IPS DF 4.7 (cell line): ENCODE measurements at regions not wholly inside any gene's neighbourhood (a gene's known extent, or its start where the extent isn't known, plus 50 kb on each side); places are given as distances from the start of the nearest gene placed in this dataset.

Source experiments
- DNase-seq: peaks from one replicate; pipeline ENCODE4 v3.0.0-alpha.2; 2013; ENCODE audit warnings: low spot score; ENCODE audit errors: extremely low read depth

DNA sequence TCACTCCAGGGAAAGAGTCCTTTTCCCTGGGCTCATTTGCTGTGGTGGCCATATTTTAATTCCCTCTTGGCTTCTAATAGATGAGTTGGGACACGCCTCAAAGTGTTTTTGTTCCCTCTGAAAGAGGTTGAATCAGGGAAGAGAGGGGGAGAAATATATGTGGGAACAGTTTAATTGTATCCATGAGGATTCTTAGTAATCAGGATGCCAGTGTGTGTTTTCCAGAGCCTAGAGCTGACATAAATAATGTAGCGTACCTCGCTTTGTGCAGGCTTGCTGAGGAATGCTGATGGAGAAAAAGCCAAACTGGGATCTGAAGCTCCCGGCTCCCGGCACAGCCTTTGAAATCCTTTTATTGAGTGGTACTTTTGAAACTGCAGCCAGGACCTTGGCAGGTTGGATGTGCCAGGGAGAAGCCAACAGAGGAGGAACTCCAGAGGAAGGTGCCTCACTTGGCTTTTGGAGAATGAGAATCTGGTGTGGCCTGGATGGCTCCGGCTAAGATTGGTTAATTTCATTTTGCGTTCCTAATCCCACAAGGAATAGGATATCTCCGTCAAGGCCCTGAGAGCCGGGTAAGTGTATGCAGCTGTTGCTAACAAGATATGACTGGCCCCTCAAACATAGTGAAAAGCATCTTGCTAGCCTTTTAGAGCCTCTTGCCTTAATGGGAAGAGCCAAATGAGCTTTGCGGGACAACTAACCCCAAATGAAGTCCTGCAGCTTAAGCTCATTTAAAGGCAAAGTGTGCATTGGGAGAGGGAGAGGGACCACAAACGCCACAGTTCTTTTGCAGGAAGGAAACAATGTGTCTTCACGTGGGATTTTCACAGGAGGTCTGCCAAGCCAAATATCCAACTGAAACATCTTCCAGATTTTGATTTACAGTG, 471.1 kb upstream of the WWC1 start:
- no peak for DNase-seq

DNA sequence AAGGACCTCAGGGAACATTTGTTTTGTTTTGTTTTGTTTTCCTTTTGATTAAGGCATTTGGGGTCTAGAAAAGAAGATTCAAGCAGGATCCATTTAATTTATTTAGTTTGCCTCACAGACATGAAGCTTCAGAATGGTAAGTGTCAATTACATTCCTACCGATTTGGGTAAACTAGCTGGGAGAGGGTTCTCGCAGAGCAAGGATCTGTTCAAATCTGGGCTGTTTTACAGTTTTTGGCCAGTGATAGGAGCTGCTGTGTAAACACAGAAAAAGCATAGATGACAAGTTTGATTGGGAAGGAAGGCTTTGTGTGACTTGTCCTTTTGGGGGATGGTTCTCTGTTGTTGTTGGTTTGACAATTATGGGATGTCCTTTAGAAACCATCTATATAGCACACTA, 470.3 kb upstream of the WWC1 start:
- DNase-seq = no peak

GRCh38 chr5:167821669-167822068, 469.8 kb upstream of the WWC1 start:
- no peak for DNase-seq

- DNase-seq = no peak
Measured at GRCh38 chr5:167822241-167822640, 469.2 kb upstream of the WWC1 start.

DNA sequence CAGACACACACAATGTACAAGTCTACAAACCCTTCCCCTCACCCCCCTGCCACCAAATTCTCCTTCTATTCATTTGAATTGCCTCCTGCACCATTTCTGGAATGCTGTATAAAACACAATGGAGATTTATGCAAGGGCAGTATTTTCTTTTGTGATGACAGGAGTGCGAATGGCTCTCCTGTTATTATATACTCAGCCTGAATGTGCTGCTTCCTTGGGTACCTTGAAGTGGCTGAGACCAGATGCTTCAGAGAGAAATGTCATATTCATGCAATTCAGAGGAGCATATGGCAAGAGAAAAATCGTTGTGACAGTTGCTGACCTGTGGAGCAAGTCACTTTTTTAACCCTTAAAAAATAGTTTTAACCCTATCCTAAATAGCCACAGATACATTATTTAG, 468.0 kb upstream of the WWC1 start:
- DNase-seq = no peak

DNA sequence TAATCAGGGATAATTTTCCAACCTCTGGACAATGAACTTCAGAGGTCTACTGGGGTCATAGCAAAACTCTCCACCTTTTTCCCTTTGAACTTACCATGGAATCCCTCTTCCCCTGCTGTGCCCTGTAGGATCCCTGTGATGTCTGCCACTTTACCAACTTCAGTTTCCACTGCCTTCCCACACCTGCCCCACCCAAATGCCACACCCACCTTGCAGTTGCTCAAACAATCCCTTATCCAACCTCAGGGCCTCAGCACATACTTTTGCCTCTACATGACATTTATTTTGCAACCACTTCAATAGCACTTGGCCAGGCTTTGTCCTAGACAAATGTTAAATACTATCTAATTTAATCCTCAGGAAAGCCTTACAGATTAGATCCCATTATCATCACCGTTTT, 463.7 kb upstream of the WWC1 start:
- DNase-seq = no peak

- DNase-seq = no peak
Measured at GRCh38 chr5:167831754-167832504, 459.5 kb upstream of the WWC1 start.

DNA sequence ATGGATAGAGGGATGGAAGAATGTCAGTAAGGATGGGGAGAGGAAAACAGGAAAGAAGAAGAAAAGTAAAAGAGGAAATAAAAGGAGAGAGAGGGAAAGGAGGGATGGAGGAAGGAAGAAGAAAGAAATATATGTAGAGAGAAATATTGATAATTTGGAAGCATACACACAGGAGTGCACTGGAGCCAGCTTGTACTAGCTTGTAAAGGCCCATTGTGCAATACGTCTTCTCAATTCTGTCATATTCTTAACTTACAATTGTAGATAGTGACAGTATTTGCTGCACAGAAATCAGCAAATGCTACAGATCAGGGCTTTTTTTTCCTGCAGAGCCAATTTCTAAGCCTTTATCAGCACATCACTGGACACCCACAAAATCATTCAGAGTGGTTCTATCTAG, 458.8 kb upstream of the WWC1 start:
- no peak for DNase-seq

- DNase-seq = no peak
Measured at GRCh38 chr5:167833456-167833855, 458.0 kb upstream of the WWC1 start.

DNA sequence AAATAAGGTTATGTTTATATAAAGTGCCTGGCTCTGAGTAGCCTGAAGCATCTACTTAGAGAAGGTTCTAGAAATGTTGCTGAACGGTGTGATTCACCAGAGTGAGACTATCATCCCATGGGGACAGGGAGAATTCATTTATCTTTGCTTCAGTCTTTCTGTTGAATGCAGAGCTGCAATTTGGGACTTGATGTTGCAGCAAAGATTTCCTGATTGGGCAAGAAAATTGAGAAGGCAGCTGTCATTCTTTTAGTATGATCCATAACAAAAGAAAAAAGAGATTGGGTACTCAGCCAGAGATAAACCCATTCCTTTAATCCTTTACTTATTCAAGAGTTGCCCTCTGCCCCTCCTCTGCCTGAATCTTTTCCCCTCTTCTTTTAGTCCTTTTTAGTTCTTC, 456.3 kb upstream of the WWC1 start:
- DNase-seq = no peak

- DNase-seq = no peak
Measured at GRCh38 chr5:167837127-167837526, 454.3 kb upstream of the WWC1 start.

DNA sequence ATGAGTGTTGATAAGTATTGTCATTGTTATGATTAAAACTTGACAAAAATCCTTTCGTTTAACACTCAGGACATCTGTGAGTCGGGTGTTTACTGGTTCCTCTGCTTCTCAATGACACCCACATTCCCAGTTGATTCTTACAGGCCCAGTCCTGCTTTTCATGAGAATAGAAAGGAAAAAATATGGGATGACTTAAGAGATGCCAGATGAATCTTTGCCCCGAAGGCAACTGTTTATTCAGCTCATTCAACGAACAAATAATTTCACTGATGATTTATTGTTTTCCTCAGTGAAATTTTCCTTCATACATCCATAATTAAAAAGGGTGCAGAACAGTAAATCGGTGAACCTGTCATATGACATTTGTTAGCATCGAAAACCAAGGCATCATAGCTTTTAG, 452.4 kb upstream of the WWC1 start:
- no peak for DNase-seq

- DNase-seq = no peak
Measured at GRCh38 chr5:167840527-167841130, 450.8 kb upstream of the WWC1 start.

DNA sequence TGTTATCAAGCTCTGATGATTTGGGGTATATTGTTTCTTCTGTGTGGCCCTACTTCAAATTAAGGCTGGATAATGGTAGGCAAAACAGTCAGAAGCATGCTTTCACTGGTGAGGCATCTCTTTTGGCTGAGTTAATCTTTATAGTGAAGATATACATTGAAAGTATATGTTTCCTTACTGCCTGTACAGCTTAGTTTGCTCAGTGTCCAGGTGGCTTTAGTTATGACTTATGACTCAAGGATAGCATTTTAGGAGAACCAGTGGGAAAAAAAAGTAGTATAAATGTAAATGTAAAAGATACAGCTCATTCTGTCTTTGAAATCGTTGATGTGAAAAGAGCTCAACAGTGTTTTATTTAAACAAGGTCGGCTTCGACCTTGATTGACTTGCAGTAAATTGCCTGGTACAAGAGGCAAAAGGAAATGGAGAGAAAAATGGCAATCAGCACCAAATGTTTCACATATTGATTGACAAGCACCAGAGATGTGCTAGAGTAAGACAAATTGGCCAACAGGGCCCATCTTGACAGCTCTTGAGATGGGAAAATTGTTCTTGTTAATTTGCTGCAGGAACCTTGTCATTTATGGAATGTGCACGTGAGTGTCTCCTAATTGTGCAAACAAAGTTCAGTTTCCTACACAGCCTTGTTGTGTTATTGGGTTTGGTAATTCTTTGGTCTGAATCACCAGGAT, 447.4 kb upstream of the WWC1 start:
- no peak for DNase-seq

- DNase-seq = no peak
Measured at GRCh38 chr5:167845952-167846351, 445.5 kb upstream of the WWC1 start.

DNA sequence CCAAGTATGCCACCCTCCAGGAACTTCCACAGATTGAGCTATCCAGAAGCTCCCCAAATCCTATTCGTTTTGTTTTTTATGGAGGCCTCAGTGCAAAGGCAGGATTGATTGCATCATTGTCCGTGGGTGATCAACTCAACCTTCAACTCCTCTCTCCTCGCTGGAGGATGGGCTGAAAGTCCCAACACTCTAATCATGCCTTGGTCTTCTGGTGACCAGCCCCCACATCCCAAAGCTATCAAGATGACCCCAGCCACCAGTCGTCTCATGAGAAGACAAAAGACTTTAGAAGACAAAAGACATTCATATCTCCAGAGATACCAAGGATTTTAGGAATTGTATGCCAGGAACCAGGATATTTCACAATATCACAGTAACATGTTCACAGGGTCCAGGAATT, 441.6 kb upstream of the WWC1 start:
- no peak for DNase-seq

GRCh38 chr5:167850911-167851310, 440.5 kb upstream of the WWC1 start:
- no peak for DNase-seq

DNA sequence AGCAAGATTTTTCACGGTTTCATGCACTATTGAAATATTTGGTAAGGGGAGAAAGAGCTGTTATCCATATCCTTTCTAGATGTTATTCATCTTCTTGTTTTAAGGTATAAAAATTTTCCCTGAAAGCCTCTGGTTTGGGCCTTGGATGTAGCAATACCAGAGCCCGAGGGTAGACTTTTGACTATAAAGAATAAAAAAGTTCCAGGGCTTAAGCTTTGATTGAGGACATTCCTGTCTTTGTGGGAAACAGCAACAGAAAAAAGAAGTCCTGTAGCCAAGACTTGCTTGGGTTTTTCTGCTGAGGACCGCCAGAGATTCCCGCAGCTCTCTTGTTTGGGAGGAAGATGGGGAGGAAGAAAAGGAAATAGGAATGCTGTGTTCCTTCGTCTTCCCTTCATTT, 440.0 kb upstream of the WWC1 start:
- no peak for DNase-seq

GRCh38 chr5:167852515-167852914, 438.9 kb upstream of the WWC1 start:
- DNase-seq = no peak

DNA sequence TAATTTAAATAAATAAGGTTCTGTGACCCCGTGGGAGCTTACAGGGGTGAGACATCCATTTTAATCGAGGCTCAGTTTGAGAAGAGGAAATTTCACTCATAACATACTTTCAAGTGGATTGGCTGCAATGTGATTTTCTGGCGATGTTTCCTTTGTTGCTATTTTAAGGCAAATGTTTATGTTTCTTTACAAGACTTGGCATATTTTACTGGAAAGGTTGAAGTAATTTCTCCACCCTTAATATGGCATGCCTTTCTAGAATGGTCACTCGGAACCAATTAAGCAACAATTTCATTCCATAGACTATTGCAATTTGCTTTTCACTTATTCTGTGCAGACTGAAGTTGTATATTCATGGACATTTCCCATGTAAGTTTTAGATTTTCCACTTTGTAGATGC, 438.0 kb upstream of the WWC1 start:
- no peak for DNase-seq

GRCh38 chr5:167855818-167856217, 435.6 kb upstream of the WWC1 start:
- no peak for DNase-seq

GRCh38 chr5:167857321-167857720, 434.1 kb upstream of the WWC1 start:
- no peak for DNase-seq
